ENCODE measurements at regions not wholly inside any gene's neighbourhood (a gene's known extent, or its start where the extent isn't known, plus 50 kb on each side); places are given as distances from the start of the nearest gene placed in this dataset.

DNA sequence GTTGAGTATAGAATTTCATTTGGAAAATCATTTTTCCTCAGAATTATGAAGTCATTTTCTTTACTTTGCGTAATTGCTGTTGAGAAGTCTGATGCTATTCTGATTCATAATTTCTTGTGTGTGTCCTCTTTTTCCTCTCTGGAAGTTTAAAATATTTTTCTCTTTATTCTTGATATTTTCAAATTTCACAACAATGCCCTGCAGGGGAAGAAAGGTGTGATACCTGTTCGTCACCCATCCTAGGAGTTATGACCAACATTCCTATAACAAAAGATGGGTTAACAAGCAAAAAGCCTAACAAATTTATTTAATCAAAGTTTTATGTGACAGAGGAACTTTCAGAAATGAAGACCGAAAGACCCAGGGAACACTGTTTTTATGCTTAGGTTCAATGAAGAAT, 171.5 kb upstream of the AKIRIN2 start:
- H3K27me3 Mint-ChIP-seq, result peaks cover 31% of the 10 kb centered on the region
- no peak overlapping the region for H3K4me3 Mint-ChIP-seq
- H3K36me3 Mint-ChIP-seq (ENCODE audit: low read depth), result no peaks in the 10 kb centered on the region
- no peak overlapping the region for H3K27ac Mint-ChIP-seq
- no peaks in the 10 kb centered on the region for H3K4me1 Mint-ChIP-seq (ENCODE audit: low read depth)
- H3K9me3 Mint-ChIP-seq, result no peaks in the 10 kb centered on the region

- Mint-ChIP-seq H3K4me3 (no peak overlapping the region), H3K36me3 (ENCODE audit: low read depth) (no peaks in the 10 kb centered on the region), H3K27me3 (peaks cover 26% of the 10 kb centered on the region), H3K9me3 (no peaks in the 10 kb centered on the region), H3K27ac (no peak overlapping the region), H3K4me1 (ENCODE audit: low read depth) (no peaks in the 10 kb centered on the region)
Measured at GRCh38 chr6:87870556-87870955, 168.5 kb upstream of the AKIRIN2 start.

GRCh38 chr6:87869064-87869905, 167.3 kb upstream of the AKIRIN2 start:
- no peaks in the 10 kb centered on the region for H3K36me3 Mint-ChIP-seq (ENCODE audit: low read depth)
- H3K27ac Mint-ChIP-seq, result no peak overlapping the region
- H3K27me3 Mint-ChIP-seq, result peaks cover 15% of the 10 kb centered on the region
- H3K4me3 Mint-ChIP-seq, result no peak overlapping the region
- no peaks in the 10 kb centered on the region for H3K9me3 Mint-ChIP-seq
- H3K4me1 Mint-ChIP-seq (ENCODE audit: low read depth), result no peaks in the 10 kb centered on the region

GRCh38 chr6:87860902-87861301, 158.9 kb upstream of the AKIRIN2 start:
- Mint-ChIP-seq H3K4me3 (no peak overlapping the region), H3K36me3 (ENCODE audit: low read depth) (no peaks in the 10 kb centered on the region), H3K27me3 (no peaks in the 10 kb centered on the region), H3K27ac (no peak overlapping the region), H3K9me3 (peaks cover 4% of the 10 kb centered on the region), H3K4me1 (ENCODE audit: low read depth) (no peaks in the 10 kb centered on the region)

GRCh38 chr6:87858440-87858839, 156.4 kb upstream of the AKIRIN2 start:
- no peaks in the 10 kb centered on the region for H3K4me1 Mint-ChIP-seq (ENCODE audit: low read depth)
- no peak overlapping the region for H3K4me3 Mint-ChIP-seq
- no peak overlapping the region for H3K27ac Mint-ChIP-seq
- H3K27me3 Mint-ChIP-seq, result peaks cover 4% of the 10 kb centered on the region
- no peaks in the 10 kb centered on the region for H3K36me3 Mint-ChIP-seq (ENCODE audit: low read depth)
- H3K9me3 Mint-ChIP-seq, result peaks cover 4% of the 10 kb centered on the region

DNA sequence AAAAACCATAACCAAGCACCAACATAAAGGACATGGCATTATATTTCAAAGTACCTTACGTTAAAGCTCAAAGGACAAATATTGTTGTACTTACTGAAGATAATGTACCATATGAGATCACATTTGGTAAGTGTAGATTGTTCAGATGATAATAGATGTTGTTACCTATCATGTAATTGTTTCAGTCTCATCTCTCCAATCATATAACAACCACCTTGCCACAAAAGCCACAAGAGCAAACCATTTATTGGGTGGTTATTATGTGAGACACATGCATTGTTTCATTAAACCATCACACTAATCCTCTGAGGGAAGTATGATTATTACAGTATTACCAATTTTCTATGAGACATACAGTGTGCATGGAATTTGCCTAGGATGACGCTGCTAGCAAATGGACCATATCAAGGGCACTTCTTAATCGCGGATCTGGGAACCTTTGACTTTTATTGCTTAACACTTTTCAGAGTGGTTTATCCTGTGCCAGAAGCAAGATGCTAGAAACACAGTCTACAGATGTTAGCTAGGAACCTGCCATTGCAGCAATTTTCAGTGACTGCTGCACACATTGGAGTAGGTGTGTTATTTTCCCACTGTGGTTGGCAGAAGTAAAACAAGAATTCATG, 149.8 kb upstream of the AKIRIN2 start:
- Mint-ChIP-seq H3K27me3 (peaks cover 30% of the 10 kb centered on the region), H3K36me3 (ENCODE audit: low read depth) (no peaks in the 10 kb centered on the region)

DNA sequence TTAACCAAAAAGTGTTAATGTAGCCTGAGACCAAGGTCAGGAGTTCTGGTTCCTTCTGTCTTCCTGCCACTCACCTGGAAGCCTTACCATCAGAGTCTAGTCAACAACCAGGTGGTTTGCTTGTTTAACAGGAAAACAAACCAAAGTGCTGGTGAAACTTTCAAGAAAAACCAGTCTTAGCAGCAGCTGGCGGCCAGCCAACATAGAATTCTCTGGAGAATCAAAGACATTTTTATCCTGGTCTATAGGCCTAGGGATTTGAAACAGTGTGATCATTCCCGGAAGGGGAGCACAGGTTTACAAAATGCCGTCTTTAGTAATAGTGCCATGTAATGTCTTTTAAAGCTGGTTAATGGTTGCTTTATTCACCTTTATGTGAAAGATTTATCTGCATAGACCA, 146.6 kb upstream of the AKIRIN2 start:
- no peak overlapping the region for H3K27ac Mint-ChIP-seq
- no peaks in the 10 kb centered on the region for H3K4me1 Mint-ChIP-seq (ENCODE audit: low read depth)

More for the DNA sequence above, 149.8 kb upstream of the AKIRIN2 start:
- Mint-ChIP-seq H3K4me1 (ENCODE audit: low read depth) (no peaks in the 10 kb centered on the region), H3K4me3 (no peak overlapping the region), H3K9me3 (no peaks in the 10 kb centered on the region), H3K27ac (no peak overlapping the region)

DNA sequence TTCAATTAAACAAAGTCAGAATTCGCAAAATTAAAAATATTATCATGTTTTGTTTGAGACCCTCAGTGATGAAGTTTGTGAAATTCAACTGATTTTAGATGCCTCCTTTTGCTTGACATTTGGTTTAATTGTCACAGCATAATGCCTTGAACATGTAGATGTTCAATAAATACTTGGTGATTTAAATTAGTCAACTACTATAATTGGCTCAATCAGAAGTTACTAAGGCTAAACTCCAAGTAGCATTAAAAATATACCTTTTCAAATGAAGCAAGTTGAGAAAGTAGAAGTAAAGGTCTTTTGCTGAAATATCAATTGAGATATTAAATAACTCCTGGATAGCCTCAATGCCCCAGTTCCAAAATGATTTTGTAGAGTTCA, 145.8 kb upstream of the AKIRIN2 start:
- no peaks in the 10 kb centered on the region for H3K9me3 Mint-ChIP-seq
- no peak overlapping the region for H3K27ac Mint-ChIP-seq
- no peak overlapping the region for H3K4me3 Mint-ChIP-seq
- peaks cover 46% of the 10 kb centered on the region for H3K27me3 Mint-ChIP-seq
- no peaks in the 10 kb centered on the region for H3K36me3 Mint-ChIP-seq (ENCODE audit: low read depth)
- no peaks in the 10 kb centered on the region for H3K4me1 Mint-ChIP-seq (ENCODE audit: low read depth)

More for the DNA sequence above, 146.6 kb upstream of the AKIRIN2 start:
- H3K36me3 Mint-ChIP-seq (ENCODE audit: low read depth), result no peaks in the 10 kb centered on the region
- H3K4me3 Mint-ChIP-seq, result no peak overlapping the region
- no peaks in the 10 kb centered on the region for H3K9me3 Mint-ChIP-seq
- H3K27me3 Mint-ChIP-seq, result peaks cover 42% of the 10 kb centered on the region

- Mint-ChIP-seq H3K9me3 (no peaks in the 10 kb centered on the region), H3K4me3 (no peak overlapping the region), H3K27me3 (peaks cover 46% of the 10 kb centered on the region), H3K36me3 (ENCODE audit: low read depth) (no peaks in the 10 kb centered on the region), H3K4me1 (ENCODE audit: low read depth) (no peaks in the 10 kb centered on the region), H3K27ac (no peak overlapping the region)
Measured at GRCh38 chr6:87847135-87847829, 145.2 kb upstream of the AKIRIN2 start.

DNA sequence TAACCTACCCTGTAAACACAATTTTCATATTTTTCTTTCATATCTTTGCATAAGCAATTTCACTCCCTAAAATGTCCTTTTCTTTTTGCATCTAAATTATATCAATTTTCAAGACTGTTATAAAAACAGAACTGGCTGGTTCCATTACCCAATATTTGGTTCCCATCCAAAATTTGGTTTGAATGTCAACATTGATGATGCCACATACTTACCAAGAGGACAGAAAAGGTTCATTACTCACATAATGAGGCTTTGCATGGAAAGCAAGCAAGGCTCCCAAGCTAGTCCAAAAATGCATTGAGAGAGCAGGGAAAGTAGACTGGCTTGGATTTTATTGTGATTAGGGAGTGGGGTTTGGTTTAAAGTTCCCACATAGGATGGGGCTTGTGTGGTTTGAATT, 144.4 kb upstream of the AKIRIN2 start:
- Mint-ChIP-seq H3K4me3 (no peak overlapping the region), H3K27me3 (peaks cover 46% of the 10 kb centered on the region), H3K27ac (no peak overlapping the region), H3K36me3 (ENCODE audit: low read depth) (no peaks in the 10 kb centered on the region), H3K4me1 (ENCODE audit: low read depth) (no peaks in the 10 kb centered on the region), H3K9me3 (no peaks in the 10 kb centered on the region)

- Mint-ChIP-seq H3K4me1 (ENCODE audit: low read depth) (no peaks in the 10 kb centered on the region), H3K27ac (no peak overlapping the region), H3K27me3 (peaks cover 14% of the 10 kb centered on the region), H3K9me3 (no peaks in the 10 kb centered on the region), H3K36me3 (ENCODE audit: low read depth) (no peaks in the 10 kb centered on the region), H3K4me3 (no peak overlapping the region)
Measured at GRCh38 chr6:87840324-87840723, 138.3 kb upstream of the AKIRIN2 start.

GRCh38 chr6:87837876-87838275, 135.8 kb upstream of the AKIRIN2 start:
- Mint-ChIP-seq H3K4me3 (no peak overlapping the region), H3K36me3 (ENCODE audit: low read depth) (no peaks in the 10 kb centered on the region), H3K9me3 (no peaks in the 10 kb centered on the region), H3K4me1 (ENCODE audit: low read depth) (no peaks in the 10 kb centered on the region), H3K27ac (no peak overlapping the region), H3K27me3 (peaks cover 5% of the 10 kb centered on the region)

DNA sequence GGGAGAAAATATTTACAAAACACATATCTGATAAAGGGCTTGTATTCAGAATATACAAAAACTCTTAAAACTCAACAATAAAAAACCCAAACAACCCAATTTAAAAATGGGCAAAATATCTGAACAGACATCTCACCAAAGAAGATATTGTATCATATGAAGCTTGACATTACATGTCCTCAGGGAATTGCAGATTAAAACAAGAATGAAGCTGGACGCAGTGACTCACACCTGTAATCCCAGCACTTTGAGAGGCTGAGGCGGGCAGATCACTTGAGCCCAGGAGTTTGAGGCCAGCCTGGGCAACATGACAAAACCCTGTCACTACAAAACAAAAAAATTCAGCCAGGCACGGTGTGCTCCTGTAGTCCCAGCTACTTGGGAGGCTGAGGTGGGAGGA, 135.4 kb upstream of the AKIRIN2 start:
- H3K4me3 Mint-ChIP-seq, result no peak overlapping the region
- H3K27ac Mint-ChIP-seq, result no peak overlapping the region
- no peaks in the 10 kb centered on the region for H3K9me3 Mint-ChIP-seq
- H3K36me3 Mint-ChIP-seq (ENCODE audit: low read depth), result no peaks in the 10 kb centered on the region
- peaks cover 2% of the 10 kb centered on the region for H3K4me1 Mint-ChIP-seq (ENCODE audit: low read depth)
- peaks cover 5% of the 10 kb centered on the region for H3K27me3 Mint-ChIP-seq

- peaks cover 8% of the 10 kb centered on the region for H3K4me1 Mint-ChIP-seq (ENCODE audit: low read depth)
- H3K9me3 Mint-ChIP-seq, result no peaks in the 10 kb centered on the region
- H3K4me3 Mint-ChIP-seq, result peak overlapping the region; percentile 76
- H3K36me3 Mint-ChIP-seq (ENCODE audit: low read depth), result no peaks in the 10 kb centered on the region
- H3K27me3 Mint-ChIP-seq, result no peaks in the 10 kb centered on the region
- peak overlapping the region; percentile 65 for H3K27ac Mint-ChIP-seq
Measured at GRCh38 chr6:87832025-87832825, 130.2 kb upstream of the AKIRIN2 start.

- H3K27ac Mint-ChIP-seq, result no peak overlapping the region
Measured at GRCh38 chr6:87830907-87831306, 128.9 kb upstream of the AKIRIN2 start.

More at GRCh38 chr6:87830907-87831306, 128.9 kb upstream of the AKIRIN2 start:
- H3K36me3 Mint-ChIP-seq (ENCODE audit: low read depth), result no peaks in the 10 kb centered on the region
- H3K4me3 Mint-ChIP-seq, result no peak overlapping the region
- H3K27me3 Mint-ChIP-seq, result no peaks in the 10 kb centered on the region
- H3K4me1 Mint-ChIP-seq (ENCODE audit: low read depth), result peaks cover 13% of the 10 kb centered on the region
- H3K9me3 Mint-ChIP-seq, result no peaks in the 10 kb centered on the region
